ENCODE measurements at regions not wholly inside any gene's neighbourhood (a gene's known extent, or its start where the extent isn't known, plus 50 kb on each side); places are given as distances from the start of the nearest gene placed in this dataset.

- Mint-ChIP-seq H3K27ac (no peak overlapping the region), H3K4me3 (no peak overlapping the region), H3K9me3 (peaks cover 34% of the 10 kb centered on the region), H3K36me3 (peaks cover 23% of the 10 kb centered on the region), H3K27me3 (ENCODE audit: low read depth) (no peaks in the 10 kb centered on the region), H3K4me1 (peaks cover 17% of the 10 kb centered on the region)
- no peak for ATAC-seq
- TF ChIP-seq GRHL2 (CRISPR knock-in tag; IDR thresholded peaks at IDR 0.05; ENCODE audit: insufficient replicate concordance, severe bottlenecking), result no peak
- TF ChIP-seq ATF1 (CRISPR knock-in tag; IDR thresholded peaks at IDR 0.05), result no peak
- no peak for TF ChIP-seq MXD4 (CRISPR knock-in tag; IDR thresholded peaks at IDR 0.05; ENCODE audit: borderline replicate concordance)
- TF ChIP-seq SP1 (CRISPR knock-in tag; conservative IDR thresholded peaks at IDR 0.05), result no peak
- DNase-seq (ENCODE audit: low spot score), result no peak
- CTCF ChIA-PET, result interaction anchor here (1.3 kb wide), 1 partner anchor 9 kb away, joined by 3 read pairs; no protein-coding TSS in a partner anchor
- POLR2A ChIA-PET, result no interaction called here
Observed at GRCh38 chr6:166046982-166047381, 120.7 kb downstream of the TBXT start.

DNA sequence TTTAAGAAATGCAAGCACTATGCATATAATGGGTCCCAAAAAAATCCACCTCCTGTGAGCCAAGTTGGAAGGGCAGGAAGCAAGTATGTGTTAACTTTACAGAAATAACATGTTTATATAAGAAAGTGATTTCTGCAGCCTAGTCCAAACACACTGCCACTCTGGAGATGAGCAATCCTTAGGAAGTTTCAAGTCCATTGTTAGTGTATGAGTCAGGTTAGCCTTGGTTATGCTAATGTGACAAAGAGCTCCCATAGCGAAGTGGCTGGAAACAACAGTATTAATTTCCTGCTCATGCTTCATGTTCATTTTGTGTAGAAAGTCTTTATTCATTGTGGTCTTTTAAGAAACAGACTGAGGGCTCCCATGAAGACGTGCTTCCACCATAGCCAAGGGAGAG is 121.4 kb downstream of the TBXT start:
- Mint-ChIP-seq H3K27me3 (ENCODE audit: low read depth) (no peaks in the 10 kb centered on the region), H3K4me1 (peaks cover 17% of the 10 kb centered on the region), H3K36me3 (peaks cover 20% of the 10 kb centered on the region), H3K4me3 (no peak overlapping the region), H3K9me3 (peaks cover 29% of the 10 kb centered on the region), H3K27ac (no peak overlapping the region)
- ChIA-PET CTCF (interaction anchor here (1.3 kb wide), 1 partner anchor 9 kb away, joined by 3 read pairs; no protein-coding TSS in a partner anchor), POLR2A (no interaction called here)
- TF ChIP-seq ZNF219 (CRISPR knock-in tag; IDR thresholded peaks at IDR 0.05; ENCODE audit: borderline replicate concordance), result no peak
- TF ChIP-seq TP53 (CRISPR knock-in tag; IDR thresholded peaks at IDR 0.05), result no peak
- TF ChIP-seq CREM (CRISPR knock-in tag; IDR thresholded peaks at IDR 0.05), result no peak
- no peak for TF ChIP-seq PREB (CRISPR knock-in tag; IDR thresholded peaks at IDR 0.05; ENCODE audit: borderline replicate concordance)
- TF ChIP-seq PRRX2 (CRISPR knock-in tag; IDR thresholded peaks at IDR 0.05), result no peak
- no peak for TF ChIP-seq EMX1 (CRISPR knock-in tag; IDR thresholded peaks at IDR 0.05)
- TF ChIP-seq HMGXB4 (CRISPR knock-in tag; IDR thresholded peaks at IDR 0.05), result no peak
- no peak for TF ChIP-seq NFATC4 (CRISPR knock-in tag; IDR thresholded peaks at IDR 0.05)
- TF ChIP-seq, protein P1, sequence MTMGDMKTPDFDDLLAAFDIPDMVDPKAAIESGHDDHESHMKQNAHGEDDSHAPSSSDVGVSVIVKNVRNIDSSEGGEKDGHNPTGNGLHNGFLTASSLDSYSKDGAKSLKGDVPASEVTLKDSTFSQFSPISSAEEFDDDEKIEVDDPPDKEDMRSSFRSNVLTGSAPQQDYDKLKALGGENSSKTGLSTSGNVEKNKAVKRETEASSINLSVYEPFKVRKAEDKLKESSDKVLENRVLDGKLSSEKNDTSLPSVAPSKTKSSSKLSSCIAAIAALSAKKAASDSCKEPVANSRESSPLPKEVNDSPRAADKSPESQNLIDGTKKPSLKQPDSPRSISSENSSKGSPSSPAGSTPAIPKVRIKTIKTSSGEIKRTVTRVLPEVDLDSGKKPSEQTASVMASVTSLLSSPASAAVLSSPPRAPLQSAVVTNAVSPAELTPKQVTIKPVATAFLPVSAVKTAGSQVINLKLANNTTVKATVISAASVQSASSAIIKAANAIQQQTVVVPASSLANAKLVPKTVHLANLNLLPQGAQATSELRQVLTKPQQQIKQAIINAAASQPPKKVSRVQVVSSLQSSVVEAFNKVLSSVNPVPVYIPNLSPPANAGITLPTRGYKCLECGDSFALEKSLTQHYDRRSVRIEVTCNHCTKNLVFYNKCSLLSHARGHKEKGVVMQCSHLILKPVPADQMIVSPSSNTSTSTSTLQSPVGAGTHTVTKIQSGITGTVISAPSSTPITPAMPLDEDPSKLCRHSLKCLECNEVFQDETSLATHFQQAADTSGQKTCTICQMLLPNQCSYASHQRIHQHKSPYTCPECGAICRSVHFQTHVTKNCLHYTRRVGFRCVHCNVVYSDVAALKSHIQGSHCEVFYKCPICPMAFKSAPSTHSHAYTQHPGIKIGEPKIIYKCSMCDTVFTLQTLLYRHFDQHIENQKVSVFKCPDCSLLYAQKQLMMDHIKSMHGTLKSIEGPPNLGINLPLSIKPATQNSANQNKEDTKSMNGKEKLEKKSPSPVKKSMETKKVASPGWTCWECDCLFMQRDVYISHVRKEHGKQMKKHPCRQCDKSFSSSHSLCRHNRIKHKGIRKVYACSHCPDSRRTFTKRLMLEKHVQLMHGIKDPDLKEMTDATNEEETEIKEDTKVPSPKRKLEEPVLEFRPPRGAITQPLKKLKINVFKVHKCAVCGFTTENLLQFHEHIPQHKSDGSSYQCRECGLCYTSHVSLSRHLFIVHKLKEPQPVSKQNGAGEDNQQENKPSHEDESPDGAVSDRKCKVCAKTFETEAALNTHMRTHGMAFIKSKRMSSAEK (CRISPR knock-in tag; IDR thresholded peaks at IDR 0.05; ENCODE audit: borderline replicate concordance), result no peak
- TF ChIP-seq, protein P2, sequence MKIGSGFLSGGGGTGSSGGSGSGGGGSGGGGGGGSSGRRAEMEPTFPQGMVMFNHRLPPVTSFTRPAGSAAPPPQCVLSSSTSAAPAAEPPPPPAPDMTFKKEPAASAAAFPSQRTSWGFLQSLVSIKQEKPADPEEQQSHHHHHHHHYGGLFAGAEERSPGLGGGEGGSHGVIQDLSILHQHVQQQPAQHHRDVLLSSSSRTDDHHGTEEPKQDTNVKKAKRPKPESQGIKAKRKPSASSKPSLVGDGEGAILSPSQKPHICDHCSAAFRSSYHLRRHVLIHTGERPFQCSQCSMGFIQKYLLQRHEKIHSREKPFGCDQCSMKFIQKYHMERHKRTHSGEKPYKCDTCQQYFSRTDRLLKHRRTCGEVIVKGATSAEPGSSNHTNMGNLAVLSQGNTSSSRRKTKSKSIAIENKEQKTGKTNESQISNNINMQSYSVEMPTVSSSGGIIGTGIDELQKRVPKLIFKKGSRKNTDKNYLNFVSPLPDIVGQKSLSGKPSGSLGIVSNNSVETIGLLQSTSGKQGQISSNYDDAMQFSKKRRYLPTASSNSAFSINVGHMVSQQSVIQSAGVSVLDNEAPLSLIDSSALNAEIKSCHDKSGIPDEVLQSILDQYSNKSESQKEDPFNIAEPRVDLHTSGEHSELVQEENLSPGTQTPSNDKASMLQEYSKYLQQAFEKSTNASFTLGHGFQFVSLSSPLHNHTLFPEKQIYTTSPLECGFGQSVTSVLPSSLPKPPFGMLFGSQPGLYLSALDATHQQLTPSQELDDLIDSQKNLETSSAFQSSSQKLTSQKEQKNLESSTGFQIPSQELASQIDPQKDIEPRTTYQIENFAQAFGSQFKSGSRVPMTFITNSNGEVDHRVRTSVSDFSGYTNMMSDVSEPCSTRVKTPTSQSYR (CRISPR knock-in tag; IDR thresholded peaks at IDR 0.05), result no peak
- no peak for TF ChIP-seq ZNF263 (CRISPR knock-in tag; IDR thresholded peaks at IDR 0.05; ENCODE audit: low read depth)
- no peak for TF ChIP-seq SOX15 (CRISPR knock-in tag; IDR thresholded peaks at IDR 0.05)
- no peak for TF ChIP-seq MYBL2 (CRISPR knock-in tag; IDR thresholded peaks at IDR 0.05)
- TF ChIP-seq CTCF (IDR thresholded peaks at IDR 0.05), result no peak
- ATAC-seq, result peak; percentile 65
- DNase-seq (ENCODE audit: low spot score), result no peak
